22Rv1 (cell line): ENCODE measurements at regions not wholly inside any gene's neighbourhood (a gene's known extent, or its start where the extent isn't known, plus 50 kb on each side); places are given as distances from the start of the nearest gene placed in this dataset.

Source experiments
- ZFX ChIP-seq: fragments of 450-650 bp; IDR thresholded peaks from 2 replicates; pipeline ENCODE4 v1.6.1; 2017; ENCODE audit warnings: antibody characterized with exemption, borderline replicate concordance
- TF ChIP-seq, protein P1 (sequence below): fragments of 450-650 bp; IDR thresholded peaks from 2 replicates; pipeline ENCODE4 v1.5.1; 2017; ENCODE audit warnings: mild to moderate bottlenecking

DNA sequence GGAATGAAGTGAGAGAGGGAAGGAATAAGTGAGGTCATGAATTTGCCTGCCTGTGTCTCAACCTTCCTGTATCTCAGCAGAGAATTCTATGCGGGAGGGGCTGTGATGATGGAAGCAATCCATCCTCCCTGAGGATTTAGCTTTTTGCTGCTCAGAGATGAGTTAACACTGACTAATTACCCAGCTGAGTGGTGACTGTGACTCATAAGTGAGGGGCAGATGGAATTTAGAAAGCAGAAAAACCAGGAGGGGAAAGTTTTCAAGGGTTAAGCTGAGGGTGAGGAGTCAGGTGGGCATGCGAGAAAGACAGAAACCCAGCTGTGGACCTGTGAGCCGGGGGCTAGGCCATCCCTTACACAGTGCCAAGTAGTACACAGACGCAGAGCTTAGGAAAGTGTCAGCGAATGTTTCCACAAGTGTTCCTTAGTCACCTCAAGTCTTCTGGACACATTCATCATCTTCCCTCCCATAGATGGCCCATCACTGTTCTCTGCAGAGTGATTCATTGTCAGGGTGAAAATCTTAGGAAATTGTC, 277.9 kb downstream of the IPO8 start:
- TF ChIP-seq, protein P1, sequence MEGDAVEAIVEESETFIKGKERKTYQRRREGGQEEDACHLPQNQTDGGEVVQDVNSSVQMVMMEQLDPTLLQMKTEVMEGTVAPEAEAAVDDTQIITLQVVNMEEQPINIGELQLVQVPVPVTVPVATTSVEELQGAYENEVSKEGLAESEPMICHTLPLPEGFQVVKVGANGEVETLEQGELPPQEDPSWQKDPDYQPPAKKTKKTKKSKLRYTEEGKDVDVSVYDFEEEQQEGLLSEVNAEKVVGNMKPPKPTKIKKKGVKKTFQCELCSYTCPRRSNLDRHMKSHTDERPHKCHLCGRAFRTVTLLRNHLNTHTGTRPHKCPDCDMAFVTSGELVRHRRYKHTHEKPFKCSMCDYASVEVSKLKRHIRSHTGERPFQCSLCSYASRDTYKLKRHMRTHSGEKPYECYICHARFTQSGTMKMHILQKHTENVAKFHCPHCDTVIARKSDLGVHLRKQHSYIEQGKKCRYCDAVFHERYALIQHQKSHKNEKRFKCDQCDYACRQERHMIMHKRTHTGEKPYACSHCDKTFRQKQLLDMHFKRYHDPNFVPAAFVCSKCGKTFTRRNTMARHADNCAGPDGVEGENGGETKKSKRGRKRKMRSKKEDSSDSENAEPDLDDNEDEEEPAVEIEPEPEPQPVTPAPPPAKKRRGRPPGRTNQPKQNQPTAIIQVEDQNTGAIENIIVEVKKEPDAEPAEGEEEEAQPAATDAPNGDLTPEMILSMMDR = no peak
- TF ChIP-seq ZFX = no peak
